Heart right ventricle (tissue), 16 donors: ENCODE measurements at regions not wholly inside any gene's neighbourhood (a gene's known extent, or its start where the extent isn't known, plus 50 kb on each side); places are given as distances from the start of the nearest gene placed in this dataset.

Source experiments
- ATAC-seq, 8 donors: fragments of 200-7000 bp; cut with Tn5 transposase; one replicate each; pipeline ENCODE4 v1.9.1; 2020; ENCODE audit warnings: mild to moderate bottlenecking in 8 of 8, moderate library complexity in 8 of 8, moderate number of reproducible peaks in 1 of 8
- DNase-seq, 2 donors: peaks; one replicate each; pipeline ENCODE4 v3.0.0-alpha.2; 2020
- H3K27ac ChIP-seq, 10 donors: fragments of 200-600 bp; sonication (generic) in 2 of 10; one replicate each; pipeline versions ENCODE4 v1.5.0 to v1.8.0; 2020 to 2022; ENCODE audit warnings: mild to moderate bottlenecking in 3 of 10
- H3K27me3 ChIP-seq, 7 donors: fragments of 200-600 bp; one replicate each; pipeline ENCODE4 v1.8.0; 2021 to 2022; ENCODE audit warnings: mild to moderate bottlenecking in 2 of 7
- H3K36me3 ChIP-seq, 9 donors: fragments of 200-600 bp; sonication (generic) in 1 of 9; one replicate each; pipeline versions ENCODE4 v1.5.0 to v1.8.0; 2020 to 2022; ENCODE audit warnings: mild to moderate bottlenecking in 2 of 9
- H3K4me1 ChIP-seq, 9 donors: fragments of 200-600 bp; sonication (generic) in 1 of 9; one replicate each; pipeline versions ENCODE4 v1.5.0 to v1.8.0; 2020 to 2022; ENCODE audit warnings: mild to moderate bottlenecking in 4 of 9
- H3K4me3 ChIP-seq, 10 donors: fragments of 200-600 bp; sonication (generic) in 2 of 10; one replicate each; pipeline versions ENCODE4 v1.5.0 to v1.8.0; 2020 to 2022; ENCODE audit warnings: mild to moderate bottlenecking in 7 of 10, moderate library complexity in 2 of 10
- H3K9me3 ChIP-seq, 11 donors: fragments of 200-600 bp in 10 of 11; sonication (generic) in 2 of 11; one replicate each; pipeline versions ENCODE4 v1.5.0 to v1.8.0; 2013 to 2022; ENCODE audit warnings: mild to moderate bottlenecking in 2 of 11, control low read depth in 1 of 11, moderate library complexity in 1 of 11
- CTCF ChIP-seq, 9 donors: fragments of 200-600 bp; sonication (generic) in 2 of 9; IDR thresholded peaks; one replicate each; pipeline versions ENCODE4 v1.5.0 to v1.8.0; 2021 to 2022; ENCODE audit warnings: antibody characterized with exemption in 9 of 9, mild to moderate bottlenecking in 5 of 9, moderate library complexity in 1 of 9
- WGBS, 2 donors: extraction: QIAGEN DNeasy Blood & Tissue Kit; methylation state at CpG; one replicate each; pipeline ENCODE4 v1.1.7; 2013; ENCODE audit warnings: inconsistent platforms in 1 of 2; 5-methylcytosine and 5-hydroxymethylcytosine counted together
- intact Hi-C, 10 donors: fragments of 100-400 bp; cut with DNase I; formaldehyde crosslinking; loops; one replicate each; pipeline versions ENCODE4 v1.11.1 to v1.14.2; 2022
- donor health status: Arrhythmogenic right ventricular cardiomyopathy.
- donor health status: ischemic (EF 13 %, LVEDD 7.1; RV severe dilation, severe dysfunction).
- donor health status: healthy with polysubstance abuse.
- donor health status: DM: no; HTN: yes; CAD: no.
- donor health status: DM: no; HTN: no; CAD: no.
- donor health status: ischemic (EF 25% LVEDD 6.9; RV normal size, moderate dysfunction).
- donor health status: ischemic (EF 25% LVEDD 5.7; RV mildly dilated, moderate dysfunction).
- donor health status: healthy.
- donor health status: DM: yes; HTN: yes; CAD: no.
- donor health status: Ischemic cardiomyopathy.
- donor health status: ischemic (EF 35%, LVEDD 5.7; RV mildly dilated, moderate dysfunction).
- donor health status: nonischemic (EF 11% LVEDD 7.7; RV severe dilation, severe dysfunction).
- donor health status: DM: yes; HTN: yes; CAD: no.
- donor health status: PGD.
- donor health status: ischemic (EF 29% LVEDD 5.4; RV normal size, mild dysfunction).
- donor health status: nonischemic (EF 23%, LVEDD 6.1; RV moderate dilation, normal function).

- H3K36me3 ChIP-seq, result no peaks in the 10 kb centered on the region
- no peaks in the 10 kb centered on the region for H3K27me3 ChIP-seq
- ATAC-seq (no peak), DNase-seq (no peak)
- 81 to 88% methylated on average over 1 of the region's 1 CpG for WGBS, 2 donors
- H3K4me3 ChIP-seq, result no peak overlapping the region
- H3K9me3 ChIP-seq, result peaks cover 0 to 6% (median 0%) of the 10 kb centered on the region in 11 donors
- TF ChIP-seq CTCF (IDR thresholded peaks at IDR 0.05), result no peak
- H3K4me1 ChIP-seq, result no peaks in the 10 kb centered on the region
- H3K27ac ChIP-seq, result no peak overlapping the region
- intact Hi-C loops, result no loop called here
Measured at GRCh38 chr4:36779601-36780000, 464.9 kb upstream of the NWD2 start.

- Histone ChIP-seq H3K27ac (no peak overlapping the region), H3K36me3 (no peaks in the 10 kb centered on the region), H3K9me3 (no peaks in the 10 kb centered on the region), H3K4me1 (no peaks in the 10 kb centered on the region), H3K4me3 (no peak overlapping the region), H3K27me3 (no peaks in the 10 kb centered on the region)
- intact Hi-C loops, result no loop called here
- DNase-seq (no peak), ATAC-seq (no peak)
- 57 to 77% methylated on average over 3 of the region's 3 CpGs for WGBS, 2 donors
- TF ChIP-seq CTCF (IDR thresholded peaks at IDR 0.05), result no peak
Measured at GRCh38 chr4:36785973-36786372, 458.6 kb upstream of the NWD2 start.

GRCh38 chr4:36786519-36786918 lies 458.0 kb upstream of the NWD2 start:
- no peaks in the 10 kb centered on the region for H3K36me3 ChIP-seq
- H3K4me1 ChIP-seq, result no peaks in the 10 kb centered on the region
- H3K9me3 ChIP-seq, result no peaks in the 10 kb centered on the region
- no peak overlapping the region for H3K27ac ChIP-seq
- 42 to 50% methylated on average over 2 of the region's 2 CpGs for WGBS, 2 donors
- no peaks in the 10 kb centered on the region for H3K27me3 ChIP-seq
- TF ChIP-seq CTCF (IDR thresholded peaks at IDR 0.05), result no peak
- ATAC-seq (no peak), DNase-seq (no peak)
- intact Hi-C loops, result no loop called here
- no peak overlapping the region for H3K4me3 ChIP-seq

GRCh38 chr4:36794716-36795115 lies 449.8 kb upstream of the NWD2 start:
- H3K27ac ChIP-seq, result no peak overlapping the region
- DNase-seq, result no peak
- H3K36me3 ChIP-seq, result no peaks in the 10 kb centered on the region
- no peak for ATAC-seq
- 59 to 77% methylated on average over 1 of the region's 1 CpG for WGBS, 2 donors
- no peaks in the 10 kb centered on the region for H3K27me3 ChIP-seq
- intact Hi-C loops, result no loop called here
- H3K4me3 ChIP-seq, result no peak overlapping the region
- no peak for TF ChIP-seq CTCF (IDR thresholded peaks at IDR 0.05)
- no peaks in the 10 kb centered on the region for H3K4me1 ChIP-seq
- H3K9me3 ChIP-seq, result peaks cover 0 to 15% (median 0%) of the 10 kb centered on the region in 11 donors

GRCh38 chr4:36812149-36812548 lies 432.4 kb upstream of the NWD2 start:
- Histone ChIP-seq H3K4me3 (no peak overlapping the region), H3K27me3 (no peaks in the 10 kb centered on the region), H3K27ac (no peak overlapping the region), H3K9me3 (no peaks in the 10 kb centered on the region), H3K36me3 (no peaks in the 10 kb centered on the region), H3K4me1 (no peaks in the 10 kb centered on the region)
- no peak for DNase-seq
- no peak for ATAC-seq
- no peak for TF ChIP-seq CTCF (IDR thresholded peaks at IDR 0.05)
- intact Hi-C loops, result loop anchor here in 1 of 10 donors (10.0 kb wide), 1 partner anchor 1217 kb away; no protein-coding TSS in a partner anchor
